Fibroblast of the aortic adventitia (primary cell): ENCODE measurements at regions not wholly inside any gene's neighbourhood (a gene's known extent, or its start where the extent isn't known, plus 50 kb on each side); places are given as distances from the start of the nearest gene placed in this dataset.
A peak's percentile ranks its signal among the peaks of the same experiment; 100 is the strongest.

Experiments
- DNase-seq: peaks from one replicate; pipeline ENCODE4 v3.0.0-alpha.2; 2010; ENCODE audit warnings: low read depth
- H3K4me3 ChIP-seq: 2 replicates; pipeline ENCODE4 v1.5.1; 2011; ENCODE audit warnings: low read depth, mild to moderate bottlenecking, control low read depth, low read length, moderate library complexity
- CTCF ChIP-seq: IDR thresholded peaks from 2 replicates; pipeline ENCODE4 v1.5.1; 2011; ENCODE audit warnings: mild to moderate bottlenecking, low read length, control low read depth, inconsistent platforms; ENCODE audit not compliant: insufficient read depth

- peak; percentile 10 for DNase-seq
- no peak overlapping the region for H3K4me3 ChIP-seq
- TF ChIP-seq CTCF: no peak
Observed at GRCh38 chr4:141913928-141914327, 277.5 kb downstream of the IL15 start.

DNA sequence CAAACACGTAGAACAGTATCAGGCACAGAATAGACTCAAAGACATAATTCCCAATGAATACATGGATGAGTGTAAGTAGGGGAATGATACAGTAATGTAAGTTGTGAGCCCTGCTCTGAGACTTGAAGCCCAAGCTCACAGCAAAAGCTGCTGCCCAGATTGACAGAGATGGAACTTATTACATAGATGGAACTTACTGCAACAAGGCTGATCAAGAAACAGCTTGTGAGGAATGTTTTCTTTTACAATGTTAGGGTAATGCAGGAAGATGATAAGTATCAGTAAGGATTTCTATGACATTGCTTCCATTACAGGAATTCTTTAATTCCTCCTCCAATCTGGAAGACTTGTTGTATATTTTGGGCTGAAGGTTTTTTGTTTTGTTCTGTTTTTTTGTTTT, 278.4 kb downstream of the IL15 start:
- no peak for TF ChIP-seq CTCF
- no peak for DNase-seq
- H3K4me3 ChIP-seq: no peak overlapping the region

GRCh38 chr4:141919649-141920048, 283.3 kb downstream of the IL15 start:
- DNase-seq: no peak
- no peak overlapping the region for H3K4me3 ChIP-seq
- no peak for TF ChIP-seq CTCF

DNA sequence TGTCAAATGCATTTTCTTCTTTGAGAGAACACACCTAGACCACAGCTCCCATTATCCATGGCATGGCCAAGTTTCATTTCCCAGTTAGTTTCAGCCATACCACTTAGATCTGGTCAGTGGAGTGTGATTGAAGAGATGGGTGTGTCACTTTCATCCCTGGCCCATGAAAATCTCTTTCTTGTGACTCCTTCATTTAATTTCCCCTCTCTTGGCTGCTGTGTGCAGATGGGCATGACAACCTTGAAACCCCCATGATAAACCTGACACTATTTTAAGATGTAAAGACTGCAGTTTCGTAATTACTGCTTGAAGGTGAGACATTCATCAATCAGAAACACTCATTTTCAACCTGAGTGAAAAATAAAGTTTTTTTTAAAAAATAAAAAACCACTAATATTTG, 284.9 kb downstream of the IL15 start:
- H3K4me3 ChIP-seq: no peak overlapping the region
- DNase-seq: no peak
- no peak for TF ChIP-seq CTCF

- DNase-seq: peak; percentile 35
- no peak overlapping the region for H3K4me3 ChIP-seq
- TF ChIP-seq CTCF: no peak
Observed at GRCh38 chr4:141922236-141922635, 285.9 kb downstream of the IL15 start.

DNA sequence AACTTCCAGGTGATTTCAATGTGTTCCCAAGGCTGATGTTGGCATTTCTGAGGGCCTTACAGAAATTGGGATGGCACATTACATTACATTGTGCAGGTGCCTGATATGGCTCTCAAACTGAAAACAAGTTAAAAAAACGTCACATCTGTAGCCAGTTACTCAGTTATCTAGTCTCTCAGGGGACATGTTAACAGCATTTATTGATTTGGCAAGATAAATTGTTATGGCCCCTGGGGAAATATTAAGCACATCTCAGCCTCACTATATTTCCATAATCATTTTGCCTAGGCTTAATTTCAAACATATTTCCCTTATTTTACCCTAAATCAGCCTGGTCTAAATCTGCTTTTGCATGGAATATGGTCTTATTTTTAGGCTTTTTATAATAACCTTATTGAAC, 290.0 kb downstream of the IL15 start:
- no peak for TF ChIP-seq CTCF
- no peak for DNase-seq
- H3K4me3 ChIP-seq: no peak overlapping the region

GRCh38 chr4:141932490-141932889, 296.1 kb downstream of the IL15 start:
- DNase-seq: no peak
- TF ChIP-seq CTCF: no peak
- no peak overlapping the region for H3K4me3 ChIP-seq
